ENCODE measurements at regions not wholly inside any gene's neighbourhood (a gene's known extent, or its start where the extent isn't known, plus 50 kb on each side); places are given as distances from the start of the nearest gene placed in this dataset.
"Not testable (repeated sequence)": the region's sequence is repeated elsewhere in the genome, so short reads cannot be mapped to it uniquely, and the experiment has no call there.

DNA sequence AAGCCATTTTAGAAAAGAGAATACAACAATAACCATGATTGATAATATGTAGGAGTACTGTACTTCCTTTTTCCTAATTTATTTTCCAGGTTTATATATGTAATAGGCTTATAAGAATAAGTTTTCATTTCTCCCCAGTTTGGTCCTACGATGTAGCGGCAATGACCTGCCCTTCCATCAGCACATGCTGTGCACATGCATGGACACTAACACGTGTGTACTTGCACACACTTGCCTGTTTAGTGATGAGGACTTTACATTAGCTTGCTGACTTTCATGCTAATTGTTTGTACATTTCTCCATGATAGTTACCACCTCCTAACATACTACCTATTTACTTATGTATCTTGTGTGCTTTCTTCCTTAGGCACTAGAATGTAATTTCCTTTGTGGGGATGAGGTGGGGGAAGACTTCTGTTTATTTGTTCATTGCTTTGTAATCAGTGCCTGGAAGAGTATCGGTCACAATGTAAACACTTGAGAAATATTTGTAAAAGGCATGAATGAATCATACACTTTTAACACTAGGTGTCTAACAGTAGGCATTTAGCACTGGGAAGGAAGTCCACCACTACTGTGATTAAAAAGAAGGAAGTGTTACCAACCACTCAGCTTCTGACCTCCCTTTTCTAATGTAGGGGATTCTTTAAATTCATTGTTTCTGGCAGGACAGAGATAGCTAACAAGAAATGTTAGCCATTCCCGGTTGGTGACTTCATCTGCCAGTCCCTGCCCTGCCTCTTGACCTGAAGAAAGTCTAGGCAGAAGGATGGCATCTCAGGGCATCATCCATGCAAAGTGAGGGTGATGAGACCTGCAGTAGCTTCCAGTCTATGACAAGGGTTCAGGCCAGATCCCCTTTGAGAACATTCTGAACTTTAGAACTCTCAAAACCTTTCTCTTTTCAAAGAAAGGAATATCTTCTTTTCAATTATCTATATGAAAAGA lies 120.2 kb upstream of the RAB18 start:
- no peak for DNase-seq

DNA sequence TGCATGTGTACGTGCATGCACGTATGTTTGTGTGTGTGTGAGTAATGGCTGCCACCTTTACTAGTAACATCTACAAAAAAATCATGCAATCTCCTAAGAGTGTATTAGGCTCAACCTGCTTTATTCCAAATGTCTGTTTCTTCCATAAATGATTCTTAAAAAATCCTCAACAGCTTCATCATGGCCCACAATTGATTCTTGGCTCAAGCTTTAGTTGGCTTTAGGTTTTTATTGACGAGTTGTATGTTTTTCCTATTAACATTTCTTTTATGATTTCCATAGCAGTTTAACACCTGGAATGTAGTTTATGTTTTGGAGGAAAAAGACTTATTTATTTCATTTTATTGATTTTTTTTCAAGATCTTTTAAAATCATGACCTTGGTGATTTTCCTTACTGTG lies 121.9 kb upstream of the RAB18 start:
- DNase-seq, result no peak

DNA sequence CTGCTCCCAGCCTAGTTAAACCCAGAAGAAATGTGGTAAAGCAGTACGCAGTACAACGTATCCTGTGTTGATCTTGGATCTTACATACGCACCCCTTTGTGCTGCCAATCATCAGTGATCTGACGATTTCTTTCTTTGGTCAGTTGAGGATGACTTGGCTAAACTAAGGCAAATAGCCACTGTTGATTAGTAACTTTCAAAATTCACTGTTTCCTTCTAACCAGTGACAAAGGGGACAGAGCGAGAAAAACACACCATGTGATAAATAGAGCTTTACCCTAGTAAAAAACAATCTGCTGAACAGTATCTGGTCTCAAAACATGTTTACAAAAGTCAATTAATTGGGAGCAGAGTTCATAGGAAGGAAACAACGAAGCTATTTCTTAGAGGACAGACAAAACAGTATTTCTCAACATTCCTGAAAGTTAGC lies 123.2 kb upstream of the RAB18 start:
- DNase-seq, result no peak

DNA sequence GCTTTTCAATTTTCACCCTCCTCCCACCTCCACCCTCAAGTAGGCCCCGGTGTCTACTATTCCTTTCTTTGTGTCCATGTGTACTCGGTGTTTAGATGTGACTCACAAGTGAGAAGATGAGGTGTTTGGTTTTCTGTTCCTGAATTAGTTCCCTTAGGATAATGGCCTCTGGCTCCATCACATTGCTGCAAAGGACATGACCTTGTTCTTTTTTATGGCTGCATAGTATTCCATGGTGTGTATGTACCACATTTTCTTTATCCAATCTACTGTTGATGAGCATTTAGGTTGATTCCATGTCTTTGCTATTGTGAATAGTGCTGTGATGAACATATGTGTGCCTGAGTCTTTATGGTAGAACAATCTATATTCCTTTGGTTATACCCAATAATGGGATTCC lies 125.1 kb upstream of the RAB18 start:
- DNase-seq, result not testable (repeated sequence)

DNA sequence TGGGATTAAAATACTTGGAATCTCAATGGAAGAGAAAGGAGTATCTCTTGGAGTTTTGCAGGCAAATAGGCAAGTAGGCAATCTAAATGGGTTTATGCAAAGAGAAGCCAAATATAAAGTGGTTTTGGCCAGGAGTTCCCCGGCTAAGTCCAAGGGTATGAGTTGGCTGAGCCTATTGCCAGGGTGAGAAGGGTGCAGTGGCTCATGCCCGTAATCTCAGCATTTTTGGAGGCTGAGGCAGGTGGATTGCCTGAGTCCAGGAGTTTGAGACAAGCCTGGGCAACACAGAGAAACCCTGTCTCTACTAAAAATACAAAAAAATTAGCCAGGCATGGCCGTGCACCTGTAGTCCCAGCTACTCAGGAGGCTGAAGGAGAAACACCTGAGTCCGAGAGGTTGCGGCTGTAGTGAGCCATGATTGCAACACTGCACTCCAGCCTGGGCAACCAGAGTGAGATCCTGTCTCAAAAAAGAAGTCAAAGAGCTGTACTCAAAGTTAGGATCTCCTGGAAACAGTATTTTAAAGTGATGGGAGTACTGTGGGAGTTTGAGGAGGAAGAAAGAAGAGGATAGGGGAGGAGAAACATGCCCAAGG lies 130.4 kb upstream of the RAB18 start:
- DNase-seq, result no peak

DNA sequence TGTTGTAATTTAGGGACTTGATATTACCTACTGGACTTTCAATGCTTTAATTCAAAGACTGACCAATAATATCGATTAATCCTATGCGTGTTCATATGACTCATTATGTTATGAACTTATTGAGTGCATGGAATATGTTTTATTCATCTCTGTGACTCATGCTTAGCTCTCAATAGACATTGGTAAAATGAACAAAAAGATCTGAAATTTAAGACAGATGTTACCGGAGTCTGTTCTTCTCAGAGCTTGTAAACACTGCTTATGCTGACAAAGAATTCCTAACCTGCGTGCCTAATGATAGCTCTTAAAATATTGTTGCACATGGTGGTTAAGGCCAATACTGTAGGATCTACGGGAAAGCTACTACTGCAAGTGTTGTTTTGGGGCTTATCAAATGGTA lies 131.5 kb upstream of the ACBD5 start:
- DNase-seq, result no peak

DNA sequence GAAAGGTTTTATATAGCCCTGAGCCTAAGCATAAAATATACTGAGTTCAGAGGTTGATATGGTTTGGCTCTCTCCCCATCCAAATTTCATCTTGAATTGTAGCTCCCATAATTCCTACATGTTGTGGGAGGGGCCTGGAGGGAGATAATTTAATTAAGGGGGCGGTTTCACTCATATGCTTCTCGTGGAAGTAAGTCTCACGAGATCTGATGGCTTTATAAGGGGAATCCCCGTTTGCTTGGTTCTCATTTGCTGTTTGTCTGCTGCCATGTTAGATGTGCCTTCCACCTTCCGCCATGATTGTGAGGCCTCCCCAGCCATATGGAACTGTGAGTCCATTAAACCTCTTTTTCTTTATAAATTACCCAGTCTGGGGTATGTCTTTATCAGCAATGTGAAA lies 130.8 kb upstream of the ACBD5 start:
- DNase-seq, result not testable (repeated sequence)

DNA sequence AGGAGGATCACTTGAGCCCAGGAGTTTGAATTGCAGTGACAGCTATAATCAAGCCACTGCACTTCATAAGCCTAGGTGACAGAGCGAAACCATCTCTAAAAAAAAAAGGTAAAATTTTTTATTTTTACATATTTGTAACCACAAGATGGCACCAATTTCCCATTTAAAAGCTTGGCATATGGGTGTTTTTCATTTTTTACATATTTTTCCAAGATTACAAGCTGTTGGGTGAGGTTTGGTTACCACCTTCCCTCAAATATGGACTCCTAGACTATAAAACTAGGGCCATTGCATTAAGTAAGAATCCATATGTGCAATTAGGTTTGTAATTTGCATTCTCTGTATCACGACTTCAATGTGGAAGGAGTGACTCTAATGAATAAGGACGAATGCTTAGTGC lies 129.3 kb upstream of the ACBD5 start:
- DNase-seq, result no peak

DNA sequence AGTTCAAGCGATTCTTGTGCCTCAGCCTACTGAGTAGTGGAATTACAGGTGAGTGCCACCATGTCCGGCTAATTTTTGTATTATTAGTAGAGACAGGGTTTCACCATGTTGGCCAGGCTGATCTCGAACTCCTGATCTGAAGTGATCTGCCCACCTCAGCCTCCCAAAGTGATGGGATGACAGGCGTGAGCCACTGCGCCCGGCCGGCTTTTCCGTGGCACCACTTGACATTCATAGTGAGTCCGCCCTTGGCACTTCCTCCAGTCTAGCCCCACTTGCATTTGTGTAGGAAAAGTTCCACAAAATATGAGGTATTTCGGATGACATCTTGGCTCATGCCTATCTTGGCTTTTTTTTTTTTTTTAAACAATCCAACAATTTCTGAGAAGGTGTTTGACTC lies 128.1 kb upstream of the ACBD5 start:
- DNase-seq, result no peak

DNA sequence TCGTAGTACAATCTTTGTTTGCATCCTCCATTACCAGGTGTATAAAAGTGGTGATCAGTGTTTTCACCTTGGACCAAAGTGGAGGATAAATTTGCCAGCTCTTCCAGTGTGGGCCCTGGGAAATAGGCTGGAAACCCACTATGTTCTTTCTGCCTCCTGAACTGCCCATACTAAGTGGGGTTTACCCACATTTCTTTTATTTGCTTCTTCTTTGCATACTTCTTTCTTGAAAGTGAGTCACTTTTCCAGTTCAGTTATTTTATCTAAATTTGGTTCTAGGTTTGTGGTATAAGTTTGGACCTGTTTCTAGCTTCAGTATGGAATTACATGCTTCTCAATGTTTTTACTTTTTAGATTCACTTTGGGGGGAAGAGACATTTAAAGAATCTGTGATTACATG lies 126.2 kb upstream of the ACBD5 start:
- no peak for DNase-seq

DNA sequence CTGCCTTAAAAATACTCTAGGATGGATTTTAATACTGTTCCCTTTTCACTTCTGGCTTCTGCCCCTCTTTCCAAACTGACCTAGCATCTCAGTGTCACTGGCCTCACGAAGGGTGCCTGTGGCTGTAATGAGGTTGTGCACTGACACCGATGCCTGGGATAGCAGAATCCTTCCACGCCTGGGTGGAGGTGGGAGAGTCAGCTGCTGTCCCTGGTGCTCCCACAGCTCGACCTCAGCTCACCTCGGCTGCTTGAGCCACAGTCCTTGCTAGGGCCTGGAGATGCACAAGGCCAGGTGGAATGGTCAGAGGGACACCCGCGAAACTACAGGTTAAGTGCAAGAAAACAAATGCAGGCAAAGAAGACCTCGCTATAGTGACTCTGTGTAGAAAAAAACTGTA lies 123.4 kb upstream of the ACBD5 start:
- no peak for DNase-seq

DNA sequence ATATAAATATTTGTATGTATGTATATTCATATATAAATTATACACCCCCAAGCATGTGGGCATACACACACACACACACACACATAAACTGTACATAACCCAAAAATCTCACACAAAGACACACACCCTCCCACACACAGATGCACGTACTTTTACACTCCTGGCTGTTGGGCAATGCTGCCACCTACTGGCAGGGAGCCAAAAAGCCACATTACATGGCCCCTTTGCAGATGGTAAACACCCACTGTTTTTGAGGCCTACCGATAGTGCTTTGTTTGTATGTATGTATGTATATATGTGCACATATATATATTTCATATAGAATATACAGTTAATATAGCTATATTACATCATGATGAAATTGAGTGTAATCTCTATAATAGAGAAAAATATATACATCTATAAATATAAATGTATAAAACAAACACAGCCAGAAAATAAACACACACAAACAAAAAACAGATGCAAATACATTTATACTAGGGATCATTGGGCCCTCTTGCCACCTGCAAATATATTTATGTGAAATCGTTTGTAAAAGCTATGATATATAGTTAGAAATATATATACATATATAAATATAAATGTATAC lies 120.1 kb upstream of the ACBD5 start:
- DNase-seq, result peak; percentile 27

DNA sequence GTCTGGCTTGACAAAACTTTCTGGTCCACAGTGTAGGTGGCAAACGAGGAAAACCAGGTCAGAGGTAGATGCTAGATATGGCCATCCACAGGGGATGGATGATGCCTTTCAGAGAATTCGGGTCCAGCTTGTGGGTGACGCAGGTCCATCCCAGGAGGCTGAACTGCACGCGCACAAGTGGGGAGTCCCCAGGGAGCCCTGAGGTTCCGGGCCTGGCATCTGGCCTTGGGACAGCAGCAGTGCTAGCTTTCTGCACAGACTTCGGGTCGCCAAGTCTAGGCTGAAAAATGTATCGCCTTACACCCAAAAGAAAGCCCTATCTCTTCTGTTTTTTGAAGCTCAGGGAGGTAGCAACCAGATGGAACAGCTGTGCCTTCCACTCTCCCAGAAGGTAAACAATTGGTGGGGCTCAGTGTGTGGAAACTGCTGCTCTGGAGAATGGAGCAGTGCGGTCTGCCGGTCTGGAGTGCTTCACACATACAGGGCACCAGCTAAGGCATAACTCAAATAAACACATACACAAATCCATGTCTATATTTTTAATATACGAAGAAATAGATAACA lies 119.3 kb upstream of the ACBD5 start:
- DNase-seq, result no peak

DNA sequence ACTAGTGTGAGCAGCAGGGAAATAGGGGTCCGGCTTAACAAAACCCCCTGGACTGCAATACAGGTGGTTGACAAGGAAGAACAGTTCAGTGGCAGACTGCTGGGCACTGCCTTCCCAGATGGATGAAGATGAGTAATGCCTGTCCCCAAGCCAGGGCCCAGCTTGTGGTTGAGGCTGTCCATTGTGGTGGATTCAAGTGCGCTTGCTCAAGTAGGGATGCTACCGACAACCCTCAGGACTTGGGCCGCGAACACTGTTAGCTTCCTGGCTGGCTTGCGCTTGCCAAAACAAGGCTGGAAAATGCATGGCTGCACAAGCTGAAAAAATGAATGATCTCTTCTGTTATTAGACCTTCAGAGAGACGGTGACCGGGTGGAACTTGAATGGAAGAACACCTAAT lies 116.1 kb upstream of the ACBD5 start:
- DNase-seq, result no peak

DNA sequence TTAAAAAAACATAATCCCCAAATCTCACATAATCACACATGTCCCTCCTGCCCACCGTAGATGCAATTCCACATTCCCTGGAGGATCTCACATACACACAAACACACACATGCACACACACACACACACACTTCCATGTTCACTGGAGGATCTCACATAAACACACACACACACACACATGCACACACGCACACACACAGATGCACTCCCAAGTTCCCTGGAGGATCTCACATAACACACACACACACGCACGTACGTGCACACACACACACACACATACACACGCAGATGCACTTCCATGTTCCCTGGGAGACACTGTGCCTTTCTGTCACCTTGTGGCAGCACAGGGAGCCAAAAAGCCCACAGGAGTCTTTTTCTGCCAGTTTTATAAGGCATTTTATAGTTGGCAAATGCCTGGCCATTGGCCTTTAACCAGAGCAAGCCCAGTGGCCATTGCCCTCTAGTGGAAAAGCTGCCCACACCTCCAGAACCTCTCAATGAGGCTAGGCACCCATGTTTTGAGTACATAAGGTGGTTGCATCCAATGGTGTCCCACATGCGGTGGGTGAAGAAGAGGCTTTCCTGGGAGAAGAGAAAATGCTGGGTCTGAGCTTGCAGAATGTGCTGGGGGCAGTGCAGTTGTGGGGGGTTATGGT lies 115.4 kb upstream of the ACBD5 start:
- no peak for DNase-seq

DNA sequence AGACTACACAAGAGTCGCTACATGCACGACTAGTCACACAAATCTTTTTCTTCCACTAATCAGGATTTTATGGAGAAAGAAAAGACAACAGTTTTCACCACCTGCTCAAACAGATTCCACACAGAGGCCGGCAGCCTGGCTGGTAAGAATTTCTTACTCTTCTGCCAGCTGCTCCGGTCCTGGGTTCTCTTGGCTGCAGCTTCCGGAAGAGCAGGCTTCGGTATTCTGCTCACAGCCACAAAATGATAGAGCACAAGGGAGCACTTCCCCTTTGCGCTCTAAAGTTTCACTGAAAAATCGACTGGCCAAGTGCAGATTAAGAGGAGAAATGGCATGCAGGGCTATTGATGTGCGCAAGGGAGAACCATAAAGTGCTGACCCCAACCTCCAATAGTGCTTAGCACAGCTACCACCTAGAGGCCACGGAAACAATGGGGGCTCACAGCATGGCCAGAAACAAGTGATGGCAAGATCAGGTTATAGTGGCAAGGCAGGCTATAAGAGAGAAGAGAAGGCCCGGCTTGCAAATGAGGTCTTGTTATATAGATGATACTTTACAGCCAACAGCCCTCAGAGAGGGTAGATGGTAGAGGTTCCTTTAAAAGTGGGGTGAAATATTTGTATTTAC lies 114.2 kb upstream of the ACBD5 start:
- not testable (repeated sequence) for DNase-seq

DNA sequence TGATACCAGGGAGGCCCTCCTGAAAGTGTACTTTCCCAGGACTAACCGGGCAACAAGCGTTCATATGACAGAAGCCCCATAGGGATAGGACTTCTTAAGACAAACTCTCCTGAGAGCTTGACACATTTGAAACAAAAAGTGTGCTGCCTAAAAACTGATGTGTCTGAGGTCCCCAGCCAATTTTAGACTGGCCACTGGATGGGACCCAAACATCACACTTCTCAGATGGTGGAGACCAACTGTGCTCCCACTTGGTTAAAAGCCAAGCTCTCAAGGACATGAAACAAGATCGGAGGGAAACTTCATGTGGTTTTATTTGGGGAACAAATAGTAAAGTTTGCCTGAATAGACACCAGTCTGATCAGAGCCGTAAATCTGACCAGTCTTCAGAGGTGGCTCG lies 113.5 kb upstream of the ACBD5 start:
- DNase-seq, result not testable (repeated sequence)

DNA sequence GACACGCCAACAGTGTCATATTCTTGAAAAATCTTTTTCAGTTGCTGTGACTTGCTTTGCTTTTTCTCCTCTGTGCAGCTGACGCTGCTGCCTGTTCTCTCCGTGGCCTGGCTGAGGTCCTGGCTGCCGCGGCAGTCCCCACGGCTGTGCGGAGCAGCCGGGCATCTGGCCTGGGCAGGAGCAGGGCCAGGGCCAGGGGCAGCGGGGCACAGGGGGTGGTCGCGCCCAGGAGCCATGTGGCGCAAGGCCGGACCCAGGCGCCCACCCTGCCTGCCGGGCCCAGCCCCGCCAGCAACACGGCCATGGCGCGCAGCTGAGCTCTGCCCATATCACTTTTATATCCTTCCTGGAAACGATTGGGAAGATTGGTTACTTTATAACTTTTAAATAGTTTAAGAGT lies 109.4 kb upstream of the ACBD5 start:
- no peak for DNase-seq

DNA sequence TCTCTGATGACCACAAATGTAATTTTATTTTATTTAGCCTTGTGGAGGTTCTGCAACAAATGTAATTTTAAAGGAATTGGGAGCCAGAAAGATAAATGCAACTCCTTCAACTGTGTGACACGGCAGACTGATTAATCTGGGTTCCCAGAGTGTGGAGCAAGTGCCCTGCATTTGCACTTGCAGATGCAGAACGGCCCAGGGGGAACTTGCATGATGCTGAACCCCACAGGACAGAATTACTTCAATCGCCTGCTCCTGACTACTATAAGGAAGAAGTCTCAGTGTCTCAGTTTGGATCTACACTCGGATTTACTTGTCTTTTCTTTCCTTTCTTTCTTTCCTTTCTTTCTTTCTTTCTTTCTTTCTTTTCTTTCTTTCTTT lies 107.2 kb upstream of the ACBD5 start:
- not testable (repeated sequence) for DNase-seq

DNA sequence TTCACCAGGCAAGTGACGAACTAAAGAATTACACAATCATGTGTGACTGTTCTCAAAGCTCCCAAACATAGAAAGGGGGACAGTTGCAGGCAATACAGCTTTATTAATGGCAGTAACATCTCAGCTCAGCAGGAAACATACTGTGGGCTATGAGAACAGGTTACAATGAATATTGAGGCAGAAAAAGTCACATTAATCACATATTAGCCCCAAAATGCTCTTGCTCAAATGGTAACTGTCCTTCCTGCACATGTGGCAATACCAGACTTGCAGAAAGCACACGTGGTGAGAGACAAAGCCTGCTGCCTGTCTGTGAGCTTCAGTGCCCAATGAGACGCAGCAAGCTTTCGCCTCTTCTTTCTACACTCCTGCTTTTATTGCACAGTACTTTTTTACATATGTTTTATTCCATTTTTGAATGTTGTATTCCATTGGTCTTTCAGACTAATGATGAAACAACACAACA lies 104.9 kb upstream of the ACBD5 start:
- DNase-seq, result no peak

DNA sequence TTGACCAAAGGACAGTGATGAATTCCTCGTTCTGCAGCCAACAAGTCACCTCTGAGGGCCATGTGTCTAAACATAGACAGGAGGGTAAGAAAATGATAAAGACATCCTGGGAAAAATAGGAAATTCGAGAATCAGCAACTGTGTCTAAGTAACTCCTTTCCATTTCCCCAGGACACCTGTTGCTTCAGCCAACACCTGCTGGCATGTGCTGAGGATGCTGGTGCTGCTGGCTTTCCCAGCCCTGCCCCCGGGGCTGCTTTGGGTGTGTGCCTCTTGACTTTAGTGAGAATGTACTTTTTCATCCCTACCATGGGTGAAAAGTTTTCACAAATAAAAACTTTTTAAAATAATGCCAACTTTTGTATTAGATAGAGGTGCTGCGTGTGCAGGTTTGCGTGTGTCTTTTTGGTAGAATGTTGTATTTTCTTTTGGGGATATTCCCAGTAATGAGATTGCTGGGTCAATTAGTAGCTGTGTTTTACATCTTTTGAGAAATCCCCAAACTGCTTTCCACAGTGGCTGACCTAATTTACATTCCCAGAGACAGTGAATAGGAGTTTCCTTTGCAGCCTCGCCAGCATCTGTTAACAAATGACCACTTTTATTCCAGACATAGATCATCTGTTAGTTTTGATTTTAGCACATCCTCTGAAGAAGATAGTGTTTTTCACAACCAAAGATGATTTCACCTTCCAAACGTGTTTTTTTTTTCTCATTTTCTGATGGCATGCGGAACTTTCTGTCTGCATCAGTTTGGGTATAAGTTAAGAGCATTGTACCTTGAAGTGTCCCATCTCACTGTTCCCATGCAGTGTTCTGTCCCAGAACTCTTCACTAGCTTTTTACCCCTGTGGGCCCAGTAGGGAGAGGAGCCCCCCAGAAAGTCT lies 104.2 kb upstream of the ACBD5 start:
- no peak for DNase-seq

DNA sequence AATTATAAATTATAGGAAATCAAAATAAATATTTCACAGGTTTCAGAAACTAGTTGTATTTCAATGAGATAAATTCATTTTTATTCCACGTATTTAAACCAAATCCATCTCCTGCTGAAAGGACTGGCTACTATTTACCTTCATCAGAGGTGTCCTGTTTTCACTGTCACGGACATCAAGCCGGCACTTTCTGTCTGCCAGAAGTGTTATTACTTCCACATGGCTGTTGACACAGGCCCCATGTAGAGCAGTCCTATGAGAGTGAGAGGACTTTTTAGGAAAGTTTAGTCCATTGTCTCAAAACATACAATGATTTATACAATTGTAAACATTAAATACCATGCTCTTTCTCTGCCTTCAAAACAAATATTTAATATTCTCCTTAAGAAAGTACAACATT lies 100.4 kb upstream of the ACBD5 start:
- no peak for DNase-seq
